HG03039 (cell line): ENCODE measurements at regions not wholly inside any gene's neighbourhood (a gene's known extent, or its start where the extent isn't known, plus 50 kb on each side); places are given as distances from the start of the nearest gene placed in this dataset.
"Not testable (repeated sequence)": the region's sequence is repeated elsewhere in the genome, so short reads cannot be mapped to it uniquely, and the experiment has no call there.

Source experiments
- ATAC-seq: cut with Tn5 transposase; IDR thresholded peaks from one replicate; pipeline ENCODE4 v1.9.1; 2021; ENCODE audit warnings: mild to moderate bottlenecking, moderate library complexity; ENCODE audit not compliant: unreplicated experiment

DNA sequence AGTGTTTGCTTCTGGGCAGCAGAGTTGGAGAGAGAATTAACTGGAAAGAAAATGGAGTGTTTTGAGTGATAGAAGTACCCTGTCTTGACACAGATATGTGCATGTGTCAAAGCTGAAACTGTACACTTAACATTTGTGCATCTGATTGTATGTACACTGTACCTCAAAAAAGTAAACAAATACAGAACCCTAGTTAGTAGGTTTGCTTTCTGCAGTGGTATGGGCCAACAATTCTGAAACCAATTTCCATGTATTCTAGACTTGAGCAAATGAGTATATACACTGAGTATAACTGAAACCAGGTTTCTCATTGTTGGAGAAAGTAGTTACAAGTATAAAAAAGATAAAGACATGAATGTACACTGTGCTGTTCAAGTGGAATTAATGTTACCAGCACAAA is 52.4 kb downstream of the ELAPOR2 start:
- ATAC-seq, result no peak

DNA sequence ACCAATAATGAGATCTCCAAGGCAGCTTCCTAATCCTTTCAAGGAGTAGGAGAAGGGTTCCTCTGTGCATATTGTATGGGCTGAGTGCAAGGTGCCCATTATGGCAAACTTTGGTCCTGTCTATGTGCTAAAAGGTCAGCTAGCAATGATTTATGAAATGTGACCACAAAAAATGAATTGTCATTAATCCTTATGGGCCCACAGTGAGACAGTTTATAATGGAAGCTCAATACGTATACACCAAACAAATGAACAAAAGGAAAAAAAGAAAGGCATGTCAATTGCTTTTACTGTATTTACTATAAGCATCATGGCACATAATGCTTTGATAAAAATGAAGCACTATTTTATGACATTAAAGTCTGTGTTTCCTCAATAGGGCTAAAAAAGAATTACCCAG is 54.5 kb downstream of the ELAPOR2 start:
- no peak for ATAC-seq

DNA sequence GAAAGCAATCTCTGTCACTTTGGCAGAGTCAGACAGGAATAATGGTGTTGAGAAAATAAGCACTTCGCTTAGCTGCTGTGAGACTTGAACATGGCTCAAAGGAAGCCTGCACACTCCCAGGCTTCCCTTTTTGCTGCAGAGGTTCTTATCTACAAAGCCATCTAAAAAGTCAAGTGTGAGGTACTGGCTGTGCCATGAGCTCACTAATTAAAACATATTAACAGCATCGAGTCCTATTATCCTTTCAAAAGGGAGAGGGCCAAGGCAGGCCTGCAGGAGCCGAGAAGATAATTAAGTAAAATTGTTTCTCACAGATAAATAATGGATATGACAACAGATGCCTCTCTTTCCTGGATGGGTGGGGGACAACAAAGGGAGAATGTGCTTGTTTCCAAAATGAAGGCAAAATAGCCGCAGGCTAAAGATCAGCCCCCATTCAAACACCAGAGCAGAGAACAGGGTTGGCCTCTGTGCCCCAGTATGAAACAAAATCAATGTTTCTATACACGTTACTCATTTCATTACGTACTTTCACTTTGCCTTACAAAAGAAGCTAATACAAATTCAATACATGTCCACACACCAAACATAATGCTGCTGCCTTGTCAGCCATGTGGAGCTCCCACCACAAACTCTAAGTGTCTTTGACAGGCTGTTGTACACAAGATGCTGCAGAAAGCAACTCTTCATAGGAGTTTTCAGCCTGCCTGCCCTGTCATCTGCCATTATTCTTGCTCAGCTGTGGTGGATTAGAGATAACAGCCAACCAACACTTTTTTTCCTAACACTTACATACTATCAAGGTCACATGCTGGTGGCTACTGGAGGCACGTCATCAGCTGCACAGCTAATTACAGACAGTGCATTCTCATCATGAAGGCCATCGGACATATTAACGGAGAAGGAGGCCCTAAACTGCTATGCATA is 55.3 kb downstream of the ELAPOR2 start:
- ATAC-seq, result no peak

DNA sequence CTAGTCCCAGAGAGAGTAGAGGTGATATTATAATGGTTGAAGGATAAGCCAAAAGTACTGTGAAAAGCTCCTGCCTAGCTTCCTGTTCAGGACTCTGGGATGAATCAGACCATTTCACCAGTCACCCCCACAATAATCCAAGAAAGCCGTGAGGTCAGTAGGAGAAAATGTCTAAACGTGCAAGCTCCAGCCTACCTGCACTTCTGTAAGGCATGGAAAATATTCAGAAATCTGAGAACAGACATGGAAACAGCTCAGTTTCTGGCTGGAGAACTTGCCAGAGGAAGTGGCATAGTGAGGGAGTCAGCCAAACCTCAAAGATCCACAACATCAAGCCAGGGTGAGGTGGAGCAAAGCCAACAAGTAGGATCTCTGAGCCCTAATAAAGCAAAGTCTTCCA is 58.2 kb downstream of the ELAPOR2 start:
- no peak for ATAC-seq

DNA sequence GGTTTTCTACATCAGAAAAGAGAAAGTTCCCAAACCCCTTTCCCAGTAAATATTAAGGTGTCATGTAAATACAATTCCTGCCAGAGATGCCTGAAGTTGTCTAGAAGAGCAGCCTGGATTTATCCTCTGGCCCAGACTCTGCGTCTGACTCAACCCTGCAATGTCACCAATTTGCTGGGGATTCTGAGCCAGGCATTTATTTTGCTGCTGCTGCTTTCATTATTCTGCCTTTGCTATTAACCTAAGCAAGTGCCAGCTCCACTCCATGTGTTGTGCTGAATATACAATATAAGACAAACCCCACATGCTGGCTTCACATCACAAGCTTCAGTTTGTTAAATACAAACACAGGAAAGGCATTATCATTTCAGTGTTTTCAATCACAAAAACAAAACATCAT is 59.1 kb downstream of the ELAPOR2 start:
- no peak for ATAC-seq

DNA sequence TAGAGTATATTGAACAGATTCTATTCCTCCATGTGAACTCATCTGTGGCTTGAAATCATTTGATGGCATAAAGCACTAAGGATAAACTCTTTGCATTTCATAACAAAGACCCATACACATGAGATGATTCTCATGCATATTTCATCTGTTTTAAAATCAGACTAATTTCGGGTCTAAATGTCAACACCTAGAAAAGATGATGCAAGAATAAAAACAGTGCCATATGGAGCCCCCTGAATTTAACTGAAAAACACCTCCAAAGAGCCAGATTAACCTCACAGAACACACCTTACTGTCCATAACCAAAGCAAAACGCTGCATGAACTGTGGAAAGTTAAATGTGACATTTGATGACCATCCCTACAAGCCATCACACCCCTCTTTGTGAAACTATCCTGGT is 59.7 kb downstream of the ELAPOR2 start:
- no peak for ATAC-seq

DNA sequence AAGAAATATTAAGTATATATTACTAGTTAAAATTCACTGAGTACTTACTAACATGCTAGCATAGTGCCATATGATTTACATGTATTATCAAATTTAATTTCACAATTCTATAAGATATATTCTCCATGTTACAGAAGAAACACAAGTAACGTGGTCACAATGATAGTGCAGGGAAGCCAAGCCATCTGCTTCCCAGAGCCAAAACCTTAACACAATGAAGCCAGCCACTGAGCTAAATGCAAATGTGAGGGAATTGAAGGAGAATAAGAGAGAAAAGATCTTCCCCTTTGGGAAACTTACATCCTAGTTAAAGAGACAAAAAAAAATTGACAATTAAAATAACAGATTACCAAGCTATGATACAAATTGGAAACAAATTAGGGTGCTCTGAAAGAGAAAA is 63.6 kb downstream of the ELAPOR2 start:
- ATAC-seq, result no peak

DNA sequence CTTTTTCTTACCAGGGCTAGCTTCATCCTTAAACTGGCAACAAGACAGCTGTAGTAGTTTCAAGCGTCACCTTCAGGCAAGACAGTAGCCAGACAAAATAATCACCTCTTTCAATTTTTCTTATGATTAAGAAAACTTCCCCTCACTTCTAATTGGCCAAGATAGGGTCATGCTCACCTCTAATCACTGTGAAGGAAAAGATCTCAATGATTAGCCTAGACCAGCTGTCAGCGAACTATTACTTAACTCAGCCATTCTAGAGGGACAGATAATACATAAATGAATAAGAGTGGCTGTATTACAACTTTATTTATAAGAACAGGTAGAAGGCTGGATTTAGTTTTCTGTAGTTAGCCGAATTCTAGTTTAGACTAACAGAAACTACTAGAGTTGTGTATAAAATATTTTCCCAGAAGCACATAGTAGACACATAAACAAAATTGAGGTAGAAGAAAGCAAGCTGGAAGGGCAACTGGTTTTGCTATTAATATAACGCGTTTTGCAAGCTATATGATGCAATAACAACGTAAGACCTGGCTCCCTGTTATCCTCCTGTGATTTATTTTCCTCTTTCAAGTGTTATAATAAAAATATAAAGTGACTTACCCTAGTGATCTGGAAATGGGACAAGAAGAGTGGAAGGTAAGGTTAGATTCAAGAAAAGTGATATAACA is 64.3 kb downstream of the ELAPOR2 start:
- ATAC-seq, result no peak

DNA sequence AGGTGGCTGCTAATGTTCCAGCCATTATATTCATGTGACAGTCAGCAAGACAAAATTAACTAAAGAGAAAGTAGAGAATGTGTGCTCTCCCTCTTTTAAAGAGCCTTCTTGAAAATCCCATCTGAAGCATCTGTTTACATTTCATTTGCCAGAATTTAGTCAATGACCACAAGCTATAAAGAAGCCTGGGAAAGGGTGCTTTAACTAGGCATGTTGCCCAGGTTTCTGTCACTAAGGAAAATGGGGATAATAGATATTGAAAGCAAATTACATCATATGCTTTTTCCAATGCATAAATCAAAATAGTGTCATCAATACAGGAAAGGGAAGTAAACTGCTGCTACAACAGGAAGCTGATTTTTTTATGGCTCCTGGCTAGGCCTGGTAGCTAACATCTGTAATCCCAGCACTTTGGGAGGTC is 67.7 kb downstream of the ELAPOR2 start:
- ATAC-seq, result no peak

DNA sequence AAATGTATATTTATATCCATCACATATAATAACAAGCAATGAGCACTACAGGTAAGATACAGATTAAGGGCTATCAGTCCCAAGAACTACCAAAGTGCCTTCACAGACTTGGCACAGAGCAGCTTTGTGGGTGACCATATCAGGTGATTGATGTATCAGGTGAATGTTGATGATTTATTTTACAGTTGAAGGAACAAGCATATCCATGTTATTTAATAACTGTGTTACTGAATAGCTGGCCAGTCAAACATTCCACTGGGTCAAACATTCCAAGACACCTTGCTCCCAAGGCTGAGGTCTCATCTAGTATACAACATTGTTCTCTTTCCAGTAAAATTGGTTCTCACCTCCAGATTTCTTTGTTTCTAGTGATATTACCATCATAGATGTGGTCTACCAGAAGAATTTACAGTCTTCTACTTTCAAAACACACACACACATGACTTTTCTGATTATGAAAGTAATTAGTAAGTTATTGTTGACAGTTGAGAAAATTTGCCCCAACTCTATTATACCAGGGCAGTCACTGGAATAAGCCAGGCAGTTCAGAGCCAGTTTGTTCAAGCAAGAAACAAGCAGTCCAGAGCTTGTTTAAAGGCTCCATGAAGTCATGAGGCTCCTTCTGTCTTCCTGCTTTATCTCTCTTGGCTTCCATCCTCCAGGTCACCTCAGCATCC is 68.2 kb downstream of the ELAPOR2 start:
- no peak for ATAC-seq

DNA sequence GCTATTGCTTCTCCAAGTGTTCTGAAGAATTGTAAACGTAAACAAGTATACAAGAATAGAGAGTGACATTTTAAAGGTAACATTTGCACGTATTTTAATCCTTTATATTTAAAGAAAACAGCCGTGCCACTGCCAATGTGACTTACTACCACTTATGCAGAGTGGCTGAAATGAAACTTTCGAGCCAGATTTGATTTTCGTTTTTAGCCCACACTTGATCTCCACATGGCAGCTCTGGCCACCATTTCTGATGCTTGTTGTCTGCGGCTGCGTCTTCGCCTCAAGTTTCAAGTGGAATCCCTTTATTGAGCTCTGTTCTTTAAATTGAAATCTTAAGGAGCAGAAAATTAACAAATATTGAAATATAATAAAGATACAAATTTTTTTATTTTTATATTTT is 70.0 kb downstream of the ELAPOR2 start:
- ATAC-seq, result no peak

DNA sequence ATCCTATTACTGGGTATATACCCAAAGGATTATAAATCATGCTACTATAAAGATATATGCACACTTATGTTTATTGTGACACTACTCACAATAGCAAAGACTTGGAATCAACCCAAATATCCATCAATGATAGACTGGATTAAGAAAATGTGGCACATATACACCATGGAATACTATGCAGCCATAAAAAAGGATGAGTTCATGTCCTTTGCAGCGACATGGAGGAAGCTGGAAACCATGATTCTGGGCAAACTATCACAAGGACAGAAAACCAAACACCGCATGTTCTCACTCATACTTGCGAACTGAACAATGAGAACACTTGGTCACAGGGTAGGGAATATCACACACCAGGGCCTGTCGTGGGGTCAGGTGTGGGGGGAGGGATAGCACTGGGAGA is 71.6 kb downstream of the ELAPOR2 start:
- not testable (repeated sequence) for ATAC-seq

DNA sequence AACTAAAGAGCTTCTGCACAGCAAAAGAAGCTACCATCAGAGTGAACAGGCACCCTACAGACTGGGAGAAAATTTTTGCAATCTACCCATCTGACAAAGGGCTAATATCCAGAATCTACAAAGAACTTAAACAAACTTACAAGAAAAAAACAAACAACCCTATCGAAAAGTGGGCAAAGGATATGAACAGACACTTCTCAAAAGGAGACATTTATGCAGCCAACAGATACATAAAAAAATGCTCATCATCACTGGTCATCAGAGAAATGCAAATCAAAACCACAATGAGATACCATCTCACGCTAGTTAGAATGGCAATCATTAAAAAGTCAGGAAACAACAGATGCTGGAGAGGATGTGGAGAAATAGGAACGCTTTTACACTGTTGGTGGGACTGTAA is 72.1 kb downstream of the ELAPOR2 start:
- not testable (repeated sequence) for ATAC-seq

DNA sequence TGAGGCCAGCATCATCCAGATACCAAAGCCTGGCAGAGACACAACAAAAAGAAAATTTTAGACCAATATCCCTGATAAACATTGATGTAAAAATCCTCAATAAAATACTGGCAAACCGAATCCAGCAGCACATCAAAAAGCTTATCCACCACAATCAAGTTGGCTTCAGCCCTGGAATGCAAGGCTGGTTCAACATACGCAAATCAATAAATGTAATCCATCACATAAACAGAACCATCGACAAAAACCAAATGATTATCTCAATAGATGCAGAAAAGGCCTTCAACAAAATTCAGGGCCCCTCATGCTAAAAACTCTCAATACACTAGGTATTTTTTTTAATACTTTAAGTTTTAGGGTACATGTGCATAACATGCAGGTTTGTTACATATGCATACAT is 74.1 kb downstream of the ELAPOR2 start:
- not testable (repeated sequence) for ATAC-seq

DNA sequence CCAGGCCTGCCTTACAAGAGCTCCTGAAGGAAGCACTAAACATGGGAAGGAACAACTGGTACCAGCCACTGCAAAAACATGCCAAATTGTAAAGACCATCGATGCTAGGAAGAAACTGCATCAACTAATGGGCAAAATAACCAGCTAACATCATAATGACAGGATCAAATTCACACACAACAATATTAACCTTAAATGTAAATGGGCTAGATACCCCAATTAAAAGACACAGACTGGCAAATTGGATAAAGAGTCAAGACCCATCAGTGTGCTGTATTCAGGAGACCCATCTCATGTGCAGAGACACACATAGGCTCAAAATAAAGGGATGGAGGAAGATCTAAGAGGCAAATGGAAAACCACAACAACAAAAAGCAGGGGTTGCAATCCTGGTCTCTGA is 75.8 kb downstream of the ELAPOR2 start:
- not testable (repeated sequence) for ATAC-seq

DNA sequence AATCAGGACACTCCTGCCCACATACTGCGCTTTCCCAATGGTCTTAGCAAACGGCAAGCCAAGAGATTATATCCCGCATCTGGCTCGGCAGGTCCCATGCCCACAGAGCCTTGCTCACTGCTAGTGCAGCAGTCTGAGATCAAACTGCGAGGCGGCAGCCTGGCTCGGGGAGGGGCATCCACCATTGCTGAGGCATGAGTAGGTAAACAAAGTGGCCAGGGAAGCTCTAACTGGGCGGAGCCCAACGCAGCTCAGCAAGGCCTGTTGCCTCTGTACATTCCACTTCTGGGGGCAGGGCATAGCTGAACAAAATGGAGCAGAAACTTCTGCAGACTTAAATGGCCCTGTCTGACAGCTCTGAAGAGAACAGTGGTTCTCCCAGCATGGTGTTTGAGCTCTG is 77.5 kb downstream of the ELAPOR2 start:
- ATAC-seq, result not testable (repeated sequence)

DNA sequence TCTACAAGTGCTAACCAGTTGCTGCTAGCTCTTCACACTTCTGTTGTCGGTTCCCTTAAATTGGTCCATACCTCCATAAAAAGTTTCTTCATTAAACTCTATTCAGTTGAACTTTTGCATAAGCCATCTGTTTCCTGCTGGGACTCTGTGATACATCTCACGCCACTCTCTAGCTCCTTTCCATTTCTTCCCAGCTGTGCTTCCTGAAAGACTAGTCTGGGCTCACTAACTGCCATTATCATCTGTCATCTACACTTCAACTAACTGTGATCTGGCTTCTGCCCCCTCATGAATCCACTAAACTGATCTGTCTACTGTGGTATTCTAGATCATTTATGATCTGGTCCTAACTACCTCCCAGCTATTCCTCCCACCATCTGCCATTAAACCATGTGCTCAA is 78.3 kb downstream of the ELAPOR2 start:
- no peak for ATAC-seq

DNA sequence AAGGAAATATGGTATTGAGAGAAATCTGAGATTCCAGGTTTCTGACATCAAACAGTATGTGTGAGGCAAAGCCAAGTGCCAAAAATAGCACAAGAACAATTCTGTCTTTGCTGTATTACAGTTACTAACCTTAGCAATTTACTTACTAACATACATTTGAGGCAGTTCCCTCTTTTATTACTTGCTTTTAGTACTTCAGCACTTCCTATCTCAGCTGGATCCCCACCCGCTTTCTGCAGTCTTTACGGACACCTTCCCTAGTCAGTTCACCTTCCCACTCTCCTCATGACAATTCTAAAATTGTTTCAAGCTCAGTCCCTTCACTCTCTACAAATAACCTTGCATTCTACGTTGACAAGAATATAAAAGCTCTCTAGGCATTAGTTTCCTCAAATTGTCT is 79.2 kb downstream of the ELAPOR2 start:
- ATAC-seq, result no peak

DNA sequence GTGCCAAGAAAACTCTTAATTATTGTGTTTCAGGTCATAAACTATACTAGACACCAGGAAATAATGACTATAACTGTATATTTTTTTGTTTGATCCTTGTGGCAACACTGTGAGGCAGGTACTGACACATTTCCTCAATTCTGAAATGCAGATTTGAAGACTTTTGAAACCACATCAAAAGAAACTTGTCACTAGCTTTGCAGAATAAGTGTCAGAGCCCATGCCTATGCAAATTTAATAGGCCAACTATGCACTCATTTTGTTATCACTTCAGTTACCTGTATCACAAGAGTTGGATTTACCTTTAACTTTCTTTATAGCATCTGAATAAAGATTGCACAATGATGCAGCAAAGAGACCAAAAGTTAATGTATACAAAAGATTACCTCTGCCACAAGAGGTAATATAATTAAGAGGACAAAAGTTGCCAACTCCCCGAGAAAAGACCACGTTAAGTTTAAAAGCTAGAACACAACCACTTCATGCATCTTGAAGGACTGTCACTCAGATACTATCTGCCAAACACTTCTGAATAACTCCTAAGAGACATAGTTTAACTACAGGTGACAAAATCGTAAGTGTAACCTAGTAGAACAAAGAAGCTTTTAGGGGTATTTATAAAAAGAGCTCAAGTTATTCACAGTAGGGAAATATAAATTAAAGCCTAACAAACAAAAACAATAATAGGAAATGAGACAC is 80.5 kb downstream of the ELAPOR2 start:
- peak; percentile 90 for ATAC-seq

DNA sequence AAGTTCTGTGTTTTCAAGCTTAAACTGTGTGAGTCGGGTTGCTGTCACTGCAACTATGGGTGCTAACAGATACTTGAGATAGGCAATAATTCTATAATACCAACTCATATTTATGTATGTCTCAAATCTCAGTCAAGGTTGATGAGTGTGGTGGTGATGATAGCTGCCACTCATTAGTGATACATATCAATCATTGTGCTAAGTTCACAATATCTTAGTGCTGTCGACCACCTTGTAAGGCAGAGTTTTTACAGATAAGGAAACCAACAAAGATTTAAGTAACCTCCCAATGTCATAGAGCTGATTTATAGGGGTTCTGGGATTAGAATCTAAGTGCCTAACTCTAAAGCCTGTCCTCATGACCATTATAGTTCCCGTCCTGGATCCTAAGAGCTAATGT is 82.5 kb downstream of the ELAPOR2 start:
- no peak for ATAC-seq

DNA sequence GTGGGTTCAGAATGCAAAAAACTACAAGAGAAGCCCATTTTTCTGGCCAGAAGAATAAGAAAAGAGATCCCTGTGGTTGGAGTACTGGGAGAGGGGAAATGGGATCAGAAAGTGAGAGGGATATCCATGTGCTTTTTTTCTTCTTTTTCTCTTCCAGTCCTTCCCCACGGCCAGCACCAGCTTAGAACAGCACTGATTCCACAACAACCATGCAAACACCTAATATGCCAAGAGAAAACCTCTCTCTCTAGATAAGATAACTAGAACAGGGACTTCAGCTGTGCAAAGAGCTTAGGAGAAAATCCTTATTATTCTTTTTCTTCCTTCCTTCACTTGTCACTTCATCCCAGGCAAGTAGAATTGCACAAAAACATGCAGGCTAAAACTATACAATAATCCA is 83.5 kb downstream of the ELAPOR2 start:
- no peak for ATAC-seq
